Liver (tissue), 8 donors: ENCODE measurements at regions not wholly inside any gene's neighbourhood (a gene's known extent, or its start where the extent isn't known, plus 50 kb on each side); places are given as distances from the start of the nearest gene placed in this dataset.

Experiments
- DNase-seq: peaks from one replicate; pipeline ENCODE4 v3.0.0-alpha.2; 2017; ENCODE audit warnings: low spot score
- H3K27ac ChIP-seq, 2 donors: one replicate each; pipeline ENCODE4 v1.7.0; 2013; ENCODE audit warnings: inconsistent platforms in 2 of 2, low read length in 2 of 2, control low read depth in 1 of 2, low read depth in 1 of 2, mild to moderate bottlenecking in 1 of 2
- H3K27me3 ChIP-seq, 4 donors: one replicate each; pipeline versions ENCODE4 v1.6.1 to v1.7.0; 2013; ENCODE audit warnings: low read length in 3 of 4, inconsistent platforms in 1 of 4, mild to moderate bottlenecking in 1 of 4, moderate library complexity in 1 of 4; ENCODE audit not compliant: control insufficient read depth in 4 of 4, insufficient read depth in 4 of 4
- H3K36me3 ChIP-seq, 4 donors: one replicate each; pipeline versions ENCODE4 v1.6.1 to v1.7.0; 2013; ENCODE audit warnings: low read length in 3 of 4, mild to moderate bottlenecking in 3 of 4, low read depth in 1 of 4, moderate library complexity in 1 of 4; ENCODE audit not compliant: control insufficient read depth in 4 of 4, insufficient read depth in 3 of 4
- H3K4me1 ChIP-seq, 4 donors: one replicate each; pipeline versions ENCODE4 v1.6.1 to v1.7.0; 2013; ENCODE audit warnings: low read length in 3 of 4, mild to moderate bottlenecking in 3 of 4, moderate library complexity in 1 of 4; ENCODE audit not compliant: control insufficient read depth in 4 of 4, insufficient read depth in 4 of 4
- H3K4me3 ChIP-seq, 3 donors: one replicate each; pipeline versions ENCODE4 v1.6.1 to v1.7.0; 2013; ENCODE audit warnings: low read length in 3 of 3, control low read depth in 1 of 3, low read depth in 1 of 3, mild to moderate bottlenecking in 1 of 3
- H3K9ac ChIP-seq, 2 donors: one replicate each; pipeline ENCODE4 v1.7.0; 2013; ENCODE audit warnings: low read length in 2 of 2, mild to moderate bottlenecking in 2 of 2, moderate library complexity in 2 of 2, control low read depth in 1 of 2, low read depth in 1 of 2
- H3K9me3 ChIP-seq, 4 donors: one replicate each; pipeline versions ENCODE4 v1.6.1 to v1.7.0; 2013; ENCODE audit warnings: low read length in 3 of 4; ENCODE audit not compliant: control insufficient read depth in 4 of 4
- ATF3 ChIP-seq: IDR thresholded peaks from 2 replicates; pipeline ENCODE4 v1.6.1; 2016; ENCODE audit warnings: antibody characterized with exemption
- CTCF ChIP-seq: fragments of 150-350 bp; IDR thresholded peaks from 2 replicates; pipeline ENCODE4 v1.5.1; 2017; ENCODE audit warnings: improper control_type of control experiment, low read depth, low read length; ENCODE audit not compliant: missing input control
- EGR1 ChIP-seq, 2 donors: IDR thresholded peaks; 2 replicates each; pipeline ENCODE4 v1.6.1; 2016 to 2018; ENCODE audit warnings: antibody characterized with exemption in 2 of 2, low read depth in 2 of 2
- FOXA1 ChIP-seq: IDR thresholded peaks from 2 replicates; pipeline ENCODE4 v1.6.1; 2016; ENCODE audit warnings: antibody characterized with exemption
- FOXA2 ChIP-seq: IDR thresholded peaks from 2 replicates; pipeline ENCODE4 v1.6.1; 2016; ENCODE audit warnings: antibody characterized with exemption
- HNF4A ChIP-seq, 2 donors: conservative IDR thresholded peaks; 2 replicates each; pipeline ENCODE4 v1.6.1; 2016; ENCODE audit warnings: antibody characterized with exemption in 2 of 2, mild to moderate bottlenecking in 2 of 2
- HNF4G ChIP-seq: IDR thresholded peaks from 2 replicates; pipeline ENCODE4 v1.6.1; 2016; ENCODE audit warnings: antibody characterized with exemption
- JUND ChIP-seq, 2 donors: IDR thresholded peaks; 2 replicates each; pipeline ENCODE4 v1.6.1; 2016; ENCODE audit warnings: antibody characterized with exemption in 2 of 2
- MAX ChIP-seq: IDR thresholded peaks from 2 replicates; pipeline ENCODE4 v1.6.1; 2016; ENCODE audit warnings: antibody characterized with exemption
- NR2F2 ChIP-seq: IDR thresholded peaks from 2 replicates; pipeline ENCODE4 v1.6.1; 2016; ENCODE audit warnings: antibody characterized with exemption
- RAD21 ChIP-seq, 2 donors: IDR thresholded peaks; 2 replicates each; pipeline ENCODE4 v1.6.1; 2016; ENCODE audit warnings: antibody characterized with exemption in 2 of 2, mild to moderate bottlenecking in 2 of 2
- REST ChIP-seq: IDR thresholded peaks from 2 replicates; pipeline ENCODE4 v1.6.1; 2016; ENCODE audit warnings: antibody characterized with exemption, mild to moderate bottlenecking
- RXRA ChIP-seq, 2 donors: IDR thresholded peaks; 2 replicates each; pipeline ENCODE4 v1.6.1; 2017 to 2018; ENCODE audit warnings: antibody characterized with exemption in 2 of 2, mild to moderate bottlenecking in 1 of 2
- SP1 ChIP-seq: IDR thresholded peaks from 2 replicates; pipeline ENCODE4 v1.6.1; 2018; ENCODE audit warnings: antibody characterized with exemption, mild to moderate bottlenecking
- TAF1 ChIP-seq: conservative IDR thresholded peaks from 2 replicates; pipeline ENCODE4 v1.6.1; 2016; ENCODE audit warnings: antibody characterized with exemption, mild to moderate bottlenecking
- YY1 ChIP-seq: IDR thresholded peaks from 2 replicates; pipeline ENCODE4 v1.6.1; 2016; ENCODE audit warnings: antibody characterized with exemption, mild to moderate bottlenecking
- ZBTB33 ChIP-seq: IDR thresholded peaks from 2 replicates; pipeline ENCODE4 v1.6.1; 2016; ENCODE audit warnings: antibody characterized with exemption
- WGBS: extraction: QIAGEN DNeasy Blood & Tissue Kit; methylation state at CpG from one replicate; pipeline ENCODE4 v1.1.7; 2013; 5-methylcytosine and 5-hydroxymethylcytosine counted together
- donor health status: healthy.
- donor health status: healthy.
- donor health status: healthy.
- donor health status: healthy.
- donor health status: healthy.

DNA sequence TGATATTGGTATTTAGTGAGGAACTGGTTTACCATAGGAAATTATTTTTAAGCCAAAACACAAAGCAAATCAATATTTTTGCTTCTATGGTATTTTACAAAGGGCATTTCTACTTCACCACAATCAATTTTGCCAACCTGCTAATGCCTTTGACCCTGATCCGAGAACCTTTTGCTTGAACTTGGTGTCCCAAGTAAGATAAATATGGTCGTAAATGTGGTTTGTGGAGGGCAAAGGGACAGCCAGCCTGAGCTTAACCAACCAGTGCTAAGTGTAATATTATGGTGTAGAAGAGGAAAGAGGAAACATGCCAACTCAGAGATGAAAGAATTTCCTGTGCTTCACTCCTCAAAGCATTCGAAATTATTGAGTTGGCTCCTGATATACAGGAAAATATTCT lies 148.4 kb downstream of the C3orf38 start:
- H3K27me3 ChIP-seq = no peaks in the 10 kb centered on the region
- no peaks in the 10 kb centered on the region for H3K4me1 ChIP-seq
- no peak overlapping the region for H3K27ac ChIP-seq
- H3K4me3 ChIP-seq = no peak overlapping the region
- TF ChIP-seq EGR1 (IDR thresholded peaks at IDR 0.05; ENCODE audit: low read depth in 2 of 2) (no peak), FOXA1 (no peak), CTCF (no peak), ZBTB33 (no peak), YY1 (no peak), JUND (IDR thresholded peaks at IDR 0.05) (no peak), TAF1 (no peak), RAD21 (IDR thresholded peaks at IDR 0.05) (no peak), MAX (no peak), HNF4G (no peak), NR2F2 (no peak), FOXA2 (no peak), HNF4A (conservative IDR thresholded peaks at IDR 0.05) (no peak), REST (no peak), ATF3 (no peak), SP1 (no peak), RXRA (IDR thresholded peaks at IDR 0.05) (no peak)
- no peaks in the 10 kb centered on the region for H3K9me3 ChIP-seq
- no peaks in the 10 kb centered on the region for H3K36me3 ChIP-seq
- no peak for DNase-seq
- H3K9ac ChIP-seq = no peak overlapping the region
- WGBS = 39% methylated on average over 3 of the region's 3 CpGs
